Stomach (tissue), 4 donors: ENCODE measurements at regions not wholly inside any gene's neighbourhood (a gene's known extent, or its start where the extent isn't known, plus 50 kb on each side); places are given as distances from the start of the nearest gene placed in this dataset.

Source experiments
- POLR2A ChIP-seq, 4 donors: fragments of 450-650 bp; IDR thresholded peaks; one replicate each; pipeline ENCODE4 v1.6.1; 2016; ENCODE audit warnings: antibody characterized with exemption in 4 of 4, control low read depth in 2 of 4, mild to moderate bottlenecking in 1 of 4, moderate library complexity in 1 of 4
- TF ChIP-seq, protein P1 (sequence below), 7 experiments: fragments of 450-650 bp in 4 of 7; fragments of 200-600 bp in 3 of 7; sonication (generic) in 3 of 7; IDR thresholded peaks; one replicate each; pipeline ENCODE4 v1.5.1; 2016 to 2019; ENCODE audit warnings: antibody characterized with exemption in 7 of 7, control low read depth in 2 of 7, mild to moderate bottlenecking in 1 of 7

DNA sequence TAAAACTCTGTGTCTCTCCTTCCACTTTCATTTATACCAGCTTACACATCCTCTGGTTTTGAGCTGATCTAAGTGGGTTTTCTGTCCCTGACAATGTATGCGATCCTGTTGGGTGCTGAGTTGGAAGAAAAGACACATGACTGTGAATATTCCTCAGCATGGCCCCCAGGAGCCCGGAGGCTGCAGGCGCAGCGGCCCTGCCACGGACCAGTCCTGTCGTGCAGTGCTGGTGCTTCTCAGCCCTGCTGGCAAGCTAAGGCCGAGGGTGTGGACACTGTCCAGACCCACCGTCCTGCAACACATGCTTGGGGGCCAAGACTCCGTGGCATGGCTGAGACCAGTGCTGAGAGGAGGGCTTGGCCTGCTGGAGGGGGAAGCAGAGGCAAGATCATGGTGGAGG, 328.9 kb upstream of the IRX2 start:
- no peak for TF ChIP-seq POLR2A (IDR thresholded peaks at IDR 0.05)
- TF ChIP-seq, protein P1, sequence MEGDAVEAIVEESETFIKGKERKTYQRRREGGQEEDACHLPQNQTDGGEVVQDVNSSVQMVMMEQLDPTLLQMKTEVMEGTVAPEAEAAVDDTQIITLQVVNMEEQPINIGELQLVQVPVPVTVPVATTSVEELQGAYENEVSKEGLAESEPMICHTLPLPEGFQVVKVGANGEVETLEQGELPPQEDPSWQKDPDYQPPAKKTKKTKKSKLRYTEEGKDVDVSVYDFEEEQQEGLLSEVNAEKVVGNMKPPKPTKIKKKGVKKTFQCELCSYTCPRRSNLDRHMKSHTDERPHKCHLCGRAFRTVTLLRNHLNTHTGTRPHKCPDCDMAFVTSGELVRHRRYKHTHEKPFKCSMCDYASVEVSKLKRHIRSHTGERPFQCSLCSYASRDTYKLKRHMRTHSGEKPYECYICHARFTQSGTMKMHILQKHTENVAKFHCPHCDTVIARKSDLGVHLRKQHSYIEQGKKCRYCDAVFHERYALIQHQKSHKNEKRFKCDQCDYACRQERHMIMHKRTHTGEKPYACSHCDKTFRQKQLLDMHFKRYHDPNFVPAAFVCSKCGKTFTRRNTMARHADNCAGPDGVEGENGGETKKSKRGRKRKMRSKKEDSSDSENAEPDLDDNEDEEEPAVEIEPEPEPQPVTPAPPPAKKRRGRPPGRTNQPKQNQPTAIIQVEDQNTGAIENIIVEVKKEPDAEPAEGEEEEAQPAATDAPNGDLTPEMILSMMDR (IDR thresholded peaks at IDR 0.05) = no peak
